H1 (cell line): ENCODE measurements at regions not wholly inside any gene's neighbourhood (a gene's known extent, or its start where the extent isn't known, plus 50 kb on each side); places are given as distances from the start of the nearest gene placed in this dataset.

Source experiments
- CTCF ChIA-PET: fragments of 300-600 bp; sonication (Branson Sonifier 250); formaldehyde crosslinking; loops from one replicate; lab custom pipeline; 2021; ENCODE audit not compliant: partially characterized antibody; lab: Charles Lee
- POLR2A ChIA-PET: fragments of 300-600 bp; sonication (Branson Sonifier 250); formaldehyde crosslinking; loops from one replicate; lab custom pipeline; 2021; ENCODE audit warnings: inconsistent platforms; ENCODE audit not compliant: partially characterized antibody; lab: Charles Lee
- DNase-seq, 2 experiments: peaks; one replicate each; pipeline versions ENCODE4 v3.0.0 to v3.0.0-alpha.2; 2010 to 2022; ENCODE audit warnings: low spot score in 2 of 2, low read depth in 1 of 2, mixed read lengths in 1 of 2
- FAIRE-seq: peaks from 2 replicates; lab custom pipeline; 2011; peaks lifted over from hg19 to GRCh38; lab: Jason Lieb, UNC
- H2AFZ ChIP-seq: 2 replicates; pipeline ENCODE4 v1.8.1; 2012; ENCODE audit warnings: low read length, inconsistent platforms
- H2AK5ac ChIP-seq: 2 replicates; pipeline ENCODE4 v1.6.1; 2013; ENCODE audit warnings: low read depth, low read length
- H2BK120ac ChIP-seq: replicated peaks from 2 replicates; pipeline ENCODE3; 2013; ENCODE audit warnings: low read depth, low read length, inconsistent platforms
- H2BK12ac ChIP-seq: 2 replicates; pipeline ENCODE4 v1.6.1; 2013; ENCODE audit warnings: low read depth, low read length
- H2BK15ac ChIP-seq: 2 replicates; pipeline ENCODE4 v1.6.1; 2013; ENCODE audit warnings: low read length
- H2BK20ac ChIP-seq: 2 replicates; pipeline ENCODE4 v1.6.1; 2013; ENCODE audit warnings: low read length
- H2BK5ac ChIP-seq: 2 replicates; pipeline ENCODE4 v1.6.1; 2013; ENCODE audit warnings: low read depth, low read length
- H3K14ac ChIP-seq: 2 replicates; pipeline ENCODE4 v1.6.1; 2013; ENCODE audit warnings: inconsistent platforms; ENCODE audit not compliant: insufficient read length
- H3K18ac ChIP-seq: 2 replicates; pipeline ENCODE4 v1.6.1; 2013; ENCODE audit warnings: low read length; ENCODE audit errors: extremely low read depth
- H3K23ac ChIP-seq: 2 replicates; pipeline ENCODE4 v1.6.1; 2013; ENCODE audit warnings: inconsistent platforms; ENCODE audit not compliant: insufficient read length
- H3K23me2 ChIP-seq: 2 replicates; pipeline ENCODE4 v1.6.1; 2013; ENCODE audit warnings: low read depth, low read length
- H3K27ac ChIP-seq: 2 replicates; pipeline ENCODE4 v1.6.1; 2011; ENCODE audit warnings: low read depth, low read length, inconsistent platforms
- H3K27me3 ChIP-seq, 4 experiments: replicated peaks in 1 of 4; 1 replicate in 1 of 4; 2 replicates in 3 of 4; pipeline versions ENCODE4 v1.6.1 to v1.8.1; 2011 to 2013; ENCODE audit warnings: low read length in 3 of 4, mild to moderate bottlenecking in 3 of 4, inconsistent platforms in 2 of 4, mixed read lengths in 2 of 4, moderate library complexity in 1 of 4; ENCODE audit not compliant: control insufficient read depth in 3 of 4, insufficient read depth in 3 of 4; ENCODE audit errors: extremely low read depth in 1 of 4
- H3K36me3 ChIP-seq, 4 experiments: 2 replicates each; pipeline versions ENCODE4 v1.6.1 to v1.8.1; 2011 to 2013; ENCODE audit warnings: mild to moderate bottlenecking in 4 of 4, low read length in 3 of 4, moderate library complexity in 2 of 4, control low read depth in 1 of 4, inconsistent platforms in 1 of 4; ENCODE audit not compliant: insufficient read depth in 4 of 4, control insufficient read depth in 2 of 4
- H3K4ac ChIP-seq: replicated peaks from 2 replicates; pipeline ENCODE3; 2013; ENCODE audit warnings: low read length, low read depth, mixed read lengths, inconsistent platforms; ENCODE audit not compliant: insufficient read length
- H3K4me1 ChIP-seq, 4 experiments: replicated peaks in 1 of 4; 1 replicate in 1 of 4; 2 replicates in 3 of 4; pipeline versions ENCODE4 v1.6.1 to v1.8.1; 2011 to 2013; ENCODE audit warnings: low read length in 3 of 4, inconsistent platforms in 2 of 4, mixed read lengths in 1 of 4; ENCODE audit not compliant: insufficient read depth in 4 of 4, control insufficient read depth in 3 of 4
- H3K4me2 ChIP-seq, 2 experiments: 2 replicates each; pipeline versions ENCODE4 v1.6.1 to v1.8.1; 2011 to 2013; ENCODE audit warnings: low read depth in 2 of 2, low read length in 2 of 2, control low read depth in 1 of 2, inconsistent platforms in 1 of 2, mild to moderate bottlenecking in 1 of 2; ENCODE audit not compliant: insufficient read depth in 1 of 2
- H3K4me3 ChIP-seq, 4 experiments: fragments of 200-600, 300-600 bp in 1 of 4; sonication (generic), shearing (Covaris generic), sonication (Bioruptor Twin) in 1 of 4; 2 replicates each; pipeline versions ENCODE4 v1.5.1 to v1.8.1; 2011 to 2016; ENCODE audit warnings: low read length in 4 of 4, low read depth in 3 of 4, control low read depth in 2 of 4, inconsistent platforms in 2 of 4, mild to moderate bottlenecking in 2 of 4, mixed read lengths in 1 of 4, moderate library complexity in 1 of 4; ENCODE audit not compliant: insufficient read depth in 2 of 4; ENCODE audit errors: extremely low read depth in 1 of 4
- H3K56ac ChIP-seq: replicated peaks from 2 replicates; pipeline ENCODE3; 2013; ENCODE audit warnings: low read depth, mild to moderate bottlenecking, mixed read lengths, low read length, inconsistent platforms; ENCODE audit not compliant: insufficient read length
- H3K79me1 ChIP-seq: 2 replicates; pipeline ENCODE4 v1.6.1; 2013; ENCODE audit warnings: low read depth, low read length, control low read depth
- H3K79me2 ChIP-seq, 2 experiments: 2 replicates each; pipeline versions ENCODE4 v1.6.1 to v1.8.1; 2012 to 2013; ENCODE audit warnings: low read length in 2 of 2, mild to moderate bottlenecking in 2 of 2, inconsistent platforms in 1 of 2; ENCODE audit not compliant: insufficient read depth in 2 of 2, control insufficient read depth in 1 of 2
- H3K9ac ChIP-seq, 4 experiments: replicated peaks in 1 of 4; 1 replicate in 1 of 4; 2 replicates in 3 of 4; pipeline versions ENCODE4 v1.6.1 to v1.8.1; 2011 to 2013; ENCODE audit warnings: low read depth in 3 of 4, low read length in 3 of 4, control low read depth in 2 of 4, mild to moderate bottlenecking in 2 of 4, moderate library complexity in 2 of 4, inconsistent platforms in 1 of 4; ENCODE audit errors: extremely low read depth in 1 of 4
- H3K9me3 ChIP-seq, 2 experiments: 2 replicates each; pipeline versions ENCODE4 v1.6.1 to v1.8.1; 2012 to 2013; ENCODE audit warnings: mild to moderate bottlenecking in 2 of 2, moderate library complexity in 2 of 2, control low read depth in 1 of 2, inconsistent platforms in 1 of 2, low read depth in 1 of 2, low read length in 1 of 2, mixed read lengths in 1 of 2; ENCODE audit not compliant: insufficient read depth in 2 of 2
- H4K20me1 ChIP-seq, 2 experiments: replicated peaks in 1 of 2; 2 replicates each; pipeline versions ENCODE3 to v1.8.1; 2011 to 2013; ENCODE audit warnings: inconsistent platforms in 2 of 2, low read length in 2 of 2, mild to moderate bottlenecking in 1 of 2; ENCODE audit not compliant: insufficient read depth in 2 of 2, control insufficient read depth in 1 of 2
- H4K5ac ChIP-seq: 2 replicates; pipeline ENCODE4 v1.6.1; 2013; ENCODE audit warnings: low read length, low read depth, mixed read lengths, inconsistent platforms; ENCODE audit not compliant: insufficient read length
- H4K8ac ChIP-seq: 2 replicates; pipeline ENCODE4 v1.8.0; 2013; ENCODE audit warnings: mild to moderate bottlenecking, moderate library complexity, low read length, inconsistent platforms; ENCODE audit not compliant: insufficient read depth; ENCODE audit errors: extremely low read depth
- H4K91ac ChIP-seq: replicated peaks from 2 replicates; pipeline ENCODE3; 2013; ENCODE audit warnings: low read length, mixed read lengths, inconsistent platforms; ENCODE audit not compliant: insufficient read length
- CEBPB ChIP-seq: IDR thresholded peaks from 2 replicates; pipeline ENCODE4 v1.6.1; 2012; ENCODE audit warnings: low read depth, low read length
- HDAC2 ChIP-seq, 2 experiments: fragments of 300-600 bp in 1 of 2; sonication (generic) in 1 of 2; IDR thresholded peaks; 2 replicates each; pipeline ENCODE4 v1.6.1; 2011 to 2012; ENCODE audit warnings: low read depth in 2 of 2, low read length in 2 of 2, mild to moderate bottlenecking in 2 of 2, moderate library complexity in 2 of 2, borderline replicate concordance in 1 of 2, inconsistent platforms in 1 of 2
- SAP30 ChIP-seq: fragments of 300-600 bp; sonication (generic); IDR thresholded peaks from 2 replicates; pipeline ENCODE4 v1.7.1; 2012; ENCODE audit warnings: low read length, moderate library complexity, mild to moderate bottlenecking, inconsistent platforms; ENCODE audit not compliant: insufficient read depth, insufficient replicate concordance
- SRF ChIP-seq: IDR thresholded peaks from 2 replicates; pipeline ENCODE4 v1.6.1; 2011; ENCODE audit warnings: mild to moderate bottlenecking, low read depth, low read length, moderate library complexity
- WGBS, 2 experiments: shearing (Covaris generic) in 1 of 2; methylation state at CpG; one replicate each; pipeline versions ENCODE4 v1.1.6 to v1.1.7; 2013 to 2015; ENCODE audit warnings: low lambda C conversion rate in 2 of 2, mixed read lengths in 2 of 2, inconsistent platforms in 1 of 2, low coverage in 1 of 2, missing lambda C conversion rate in 1 of 2; ENCODE audit not compliant: insufficient replicate concordance in 2 of 2, insufficient coverage in 1 of 2, insufficient read length in 1 of 2; ENCODE audit errors: extremely low coverage in 1 of 2, missing lambda C conversion rate in 1 of 2; 5-methylcytosine and 5-hydroxymethylcytosine counted together

DNA sequence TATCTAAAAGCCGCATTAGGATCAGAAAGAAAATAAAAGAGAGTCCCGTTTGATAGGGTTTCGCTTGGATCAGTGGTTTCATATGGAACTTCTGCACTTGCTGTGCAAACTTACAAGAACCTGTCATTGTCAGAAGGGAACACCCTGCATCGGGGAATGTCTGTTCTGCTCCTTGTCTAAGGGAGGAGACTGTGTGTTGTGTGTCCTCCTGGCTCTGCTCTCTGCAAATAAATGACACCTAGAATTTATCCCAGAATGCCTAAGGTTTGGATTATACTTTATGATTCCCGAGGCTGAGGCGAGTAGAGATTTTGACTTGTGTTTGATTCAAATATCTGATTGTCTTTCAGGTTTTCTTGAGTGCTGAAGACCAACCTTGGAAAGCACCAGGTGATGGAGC is 785.1 kb downstream of the GALR1 start:
- POLR2A ChIA-PET: no interaction called here
- no peak overlapping the region for H2BK5ac ChIP-seq
- no peaks in the 10 kb centered on the region for H3K79me1 ChIP-seq

More for the DNA sequence above, 785.1 kb downstream of the GALR1 start:
- CTCF ChIA-PET: interaction anchor here (1.8 kb wide), 1 partner anchor 27 kb away, joined by 3 read pairs; no protein-coding TSS in a partner anchor
- no peak overlapping the region for H3K56ac ChIP-seq
- peaks cover 0 to 11% (median 3%) of the 10 kb centered on the region in 4 experiments; a peak in 5 of 7 replicates for H3K4me1 ChIP-seq
- H3K4me3 ChIP-seq: no peak overlapping the region
- H3K18ac ChIP-seq: no peak overlapping the region
- TF ChIP-seq SRF (no peak), CEBPB (no peak), HDAC2 (IDR thresholded peaks at IDR 0.05; ENCODE audit: borderline replicate concordance in 1 of 2, low read depth in 2 of 2, low read length in 2 of 2) (no peak), SAP30 (no peak)
- TF ChIP-seq, all 59 proteins: peak for 0
- Histone ChIP-seq H2BK20ac (no peak overlapping the region), H2BK15ac (no peak overlapping the region), H3K9ac (no peak overlapping the region), H3K27ac (no peak overlapping the region), H4K20me1 (no peaks in the 10 kb centered on the region), H3K14ac (no peak overlapping the region), H2AFZ (no peak overlapping the region), H2AK5ac (no peak overlapping the region), H3K36me3 (no peaks in the 10 kb centered on the region), H3K4ac (no peak overlapping the region), H3K9me3 (no peaks in the 10 kb centered on the region), H2BK12ac (no peak overlapping the region), H3K79me2 (no peaks in the 10 kb centered on the region), H4K8ac (no peak overlapping the region), H2BK120ac (no peak overlapping the region), H4K5ac (no peak overlapping the region), H4K91ac (no peak overlapping the region), H3K4me2 (no peak overlapping the region), H3K23me2 (no peaks in the 10 kb centered on the region), H3K27me3 (no peaks in the 10 kb centered on the region), H3K23ac (no peak overlapping the region)
- 93% methylated on average over 6 of the region's 6 CpGs; no CpG with 5 or more reads in 1 of the 2 experiments for WGBS, 2 experiments
- no peak for DNase-seq
- FAIRE-seq: no peak
